ENCODE measurements at regions not wholly inside any gene's neighbourhood (a gene's known extent, or its start where the extent isn't known, plus 50 kb on each side); places are given as distances from the start of the nearest gene placed in this dataset.

DNA sequence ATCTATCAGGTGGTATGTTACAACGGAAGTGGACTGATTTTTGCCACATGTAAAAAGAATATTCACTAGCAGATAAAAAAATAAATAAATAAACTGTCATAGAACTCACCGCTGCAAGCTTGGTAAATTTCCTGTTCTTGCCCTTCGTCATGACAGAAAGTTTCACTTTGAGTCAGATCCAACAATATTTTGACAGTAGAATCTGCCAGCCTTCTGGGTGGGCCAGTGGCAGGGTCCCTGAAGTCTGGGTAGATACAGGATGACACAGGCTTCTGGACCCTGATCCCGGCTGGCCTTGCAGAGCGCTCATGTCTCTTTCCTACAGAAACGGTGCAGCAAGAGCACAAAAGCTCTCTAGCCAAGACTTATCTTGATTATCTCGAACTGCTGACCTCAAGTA lies 97.8 kb upstream of the PMAIP1 start (continued):
- TF ChIP-seq YY1 (IDR thresholded peaks at IDR 0.05; ENCODE audit: low read depth, low read length) (no peak), CHD2 (IDR thresholded peaks at IDR 0.05; ENCODE audit: borderline replicate concordance, low read depth, low read length) (no peak)

GRCh38 chr18:59801576-59801975 lies 98.2 kb upstream of the PMAIP1 start:
- Histone ChIP-seq H3K4me1 (ENCODE audit: control insufficient read depth, insufficient read depth, low read length) (peaks cover 9% of the 10 kb centered on the region), H3K27ac (ENCODE audit: control insufficient read depth, insufficient read depth) (no peak overlapping the region), H3K79me2 (ENCODE audit: control insufficient read depth, insufficient read depth, low read length) (no peaks in the 10 kb centered on the region), H3K36me3 (ENCODE audit: control insufficient read depth in 2 of 2, insufficient read depth in 2 of 2, low read length in 1 of 2) (no peaks in the 10 kb centered on the region), H3K27me3 (replicated peaks in 1 of 2; ENCODE audit: control insufficient read depth in 2 of 2, insufficient read depth in 2 of 2, low read length in 1 of 2) (no peaks in the 10 kb centered on the region), H3K4me2 (ENCODE audit: control insufficient read depth, insufficient read depth) (no peak overlapping the region), H2AFZ (ENCODE audit: control insufficient read depth, low read depth, low read length) (no peak overlapping the region), H3K9ac (ENCODE audit: control insufficient read depth, insufficient read depth, low read length) (no peak overlapping the region), H3K9me3 (replicated peaks; ENCODE audit: control insufficient read depth, insufficient read depth, low read length) (no peaks in the 10 kb centered on the region), H3K4me3 (no peak overlapping the region), H4K20me1 (ENCODE audit: control insufficient read depth, insufficient read depth) (no peaks in the 10 kb centered on the region)
- POLR2A ChIA-PET, result no interaction called here
- in situ Hi-C loops (cut with MboI) (no loop called here), intact Hi-C loops (cut with micrococcal nuclease; ENCODE audit: unreplicated experiment) (no loop called here)
- CTCF ChIA-PET, result interaction anchor here (0.6 to 3.4 kb wide), 5 partner anchors 16 to 343 kb away, joined by 3 to 21 read pairs (median 4); no protein-coding TSS in a partner anchor
- RAD21 ChIA-PET (ENCODE audit: unreplicated experiment), result interaction anchor here (1.4 kb wide), 1 partner anchor 22 kb away, joined by 4 read pairs; no protein-coding TSS in a partner anchor
- DNase-seq (ENCODE audit: low read depth, low spot score), result no peak
- no peak for ATAC-seq
- FAIRE-seq, result no peak
- SMC1A ChIA-PET (ENCODE audit: uncharacterized antibody, unreplicated experiment), result interaction anchor here (1.1 to 1.5 kb wide), 3 partner anchors 8 to 35 kb away, joined by 3 to 8 read pairs (median 3); no protein-coding TSS in a partner anchor
- WGBS (ENCODE audit: insufficient coverage, insufficient replicate concordance, low lambda C conversion rate, missing lambda C conversion rate), result 76% methylated on average over 6 of the region's 6 CpGs
- no TSS peak for BruUV-seq (replicated peaks)
- TF ChIP-seq BCL11A (IDR thresholded peaks at IDR 0.05; ENCODE audit: low read depth, low read length) (no peak), SREBF2 (IDR thresholded peaks at IDR 0.05; ENCODE audit: low read length) (no peak), RELB (IDR thresholded peaks at IDR 0.05; ENCODE audit: low read depth) (no peak), RFX5 (IDR thresholded peaks at IDR 0.05; ENCODE audit: low read depth, low read length) (no peak), IRF3 (IDR thresholded peaks at IDR 0.05) (no peak), SKIL (IDR thresholded peaks at IDR 0.05; ENCODE audit: low read depth, poor library complexity, severe bottlenecking) (no peak), ZBTB11 (CRISPR knock-in tag; IDR thresholded peaks at IDR 0.05) (no peak), EZH2 (IDR thresholded peaks at IDR 0.05; ENCODE audit: borderline replicate concordance, control insufficient read depth, low read depth, low read length) (no peak), MTA2 (IDR thresholded peaks at IDR 0.05; ENCODE audit: low read depth) (no peak), NR2F1 (conservative IDR thresholded peaks at IDR 0.05) (no peak), KAT2A (conservative IDR thresholded peaks at IDR 0.05; ENCODE audit: control insufficient read depth, low read depth, low read length) (no peak), NR2C1 (IDR thresholded peaks at IDR 0.05) (no peak)

Measured in GM12878 (cell line).